Heart left ventricle (tissue), 13 donors: ENCODE measurements at regions not wholly inside any gene's neighbourhood (a gene's known extent, or its start where the extent isn't known, plus 50 kb on each side); places are given as distances from the start of the nearest gene placed in this dataset.

ENCODE experiments used
- POLR2A ChIP-seq, 2 donors: fragments of 450-650 bp; IDR thresholded peaks; one replicate each; pipeline ENCODE4 v1.6.1; 2017; ENCODE audit warnings: antibody characterized with exemption in 2 of 2, mild to moderate bottlenecking in 2 of 2, moderate library complexity in 2 of 2
- TF ChIP-seq, protein P1 (sequence below), 12 donors: fragments of 200-600 bp; sonication (generic) in 4 of 12; IDR thresholded peaks; one replicate each; pipeline versions ENCODE4 v1.5.0 to v1.8.0; 2018 to 2022; ENCODE audit warnings: antibody characterized with exemption in 12 of 12, mild to moderate bottlenecking in 5 of 12
- donor health status: ischemic (EF 13 %, LVEDD 7.1; RV severe dilation, severe dysfunction).
- donor health status: DM: no; HTN: yes; CAD: no.
- donor health status: DM: no; HTN: no; CAD: no.
- donor health status: ischemic (EF 25% LVEDD 6.9; RV normal size, moderate dysfunction).
- donor health status: ischemic (EF 25% LVEDD 5.7; RV mildly dilated, moderate dysfunction).
- donor health status: ischemic (EF 35%, LVEDD 5.7; RV mildly dilated, moderate dysfunction).
- donor health status: nonischemic (EF 11% LVEDD 7.7; RV severe dilation, severe dysfunction).
- donor health status: DM: yes; HTN: yes; CAD: no.
- donor health status: PGD.
- donor health status: ischemic (EF 29% LVEDD 5.4; RV normal size, mild dysfunction).
- donor health status: nonischemic (EF 23%, LVEDD 6.1; RV moderate dilation, normal function).

DNA sequence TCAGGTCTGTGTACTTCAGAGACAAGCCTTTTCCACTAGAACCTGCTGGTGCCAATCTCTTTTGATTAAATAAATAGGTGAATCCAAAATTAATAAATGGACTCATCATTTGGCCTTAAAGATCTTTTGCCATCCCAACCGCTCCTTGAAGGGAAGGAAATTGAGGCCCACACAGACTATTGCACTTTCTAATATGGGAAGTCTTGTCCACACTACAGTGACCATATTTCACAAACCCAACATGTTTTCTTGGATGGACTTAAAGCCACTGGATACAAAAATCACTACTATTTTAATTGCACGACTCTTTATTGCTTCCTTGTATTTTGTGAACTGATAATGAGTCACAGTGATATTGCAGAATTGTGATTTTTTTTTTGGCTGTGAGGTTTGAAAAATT is 135.0 kb downstream of the DIRAS2 start:
- TF ChIP-seq POLR2A (IDR thresholded peaks at IDR 0.05) = no peak
- TF ChIP-seq, protein P1, sequence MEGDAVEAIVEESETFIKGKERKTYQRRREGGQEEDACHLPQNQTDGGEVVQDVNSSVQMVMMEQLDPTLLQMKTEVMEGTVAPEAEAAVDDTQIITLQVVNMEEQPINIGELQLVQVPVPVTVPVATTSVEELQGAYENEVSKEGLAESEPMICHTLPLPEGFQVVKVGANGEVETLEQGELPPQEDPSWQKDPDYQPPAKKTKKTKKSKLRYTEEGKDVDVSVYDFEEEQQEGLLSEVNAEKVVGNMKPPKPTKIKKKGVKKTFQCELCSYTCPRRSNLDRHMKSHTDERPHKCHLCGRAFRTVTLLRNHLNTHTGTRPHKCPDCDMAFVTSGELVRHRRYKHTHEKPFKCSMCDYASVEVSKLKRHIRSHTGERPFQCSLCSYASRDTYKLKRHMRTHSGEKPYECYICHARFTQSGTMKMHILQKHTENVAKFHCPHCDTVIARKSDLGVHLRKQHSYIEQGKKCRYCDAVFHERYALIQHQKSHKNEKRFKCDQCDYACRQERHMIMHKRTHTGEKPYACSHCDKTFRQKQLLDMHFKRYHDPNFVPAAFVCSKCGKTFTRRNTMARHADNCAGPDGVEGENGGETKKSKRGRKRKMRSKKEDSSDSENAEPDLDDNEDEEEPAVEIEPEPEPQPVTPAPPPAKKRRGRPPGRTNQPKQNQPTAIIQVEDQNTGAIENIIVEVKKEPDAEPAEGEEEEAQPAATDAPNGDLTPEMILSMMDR (IDR thresholded peaks at IDR 0.05) = no peak
